Activated CD4-positive, alpha-beta T cell treated with anti-CD3 and anti-CD28 coated beads, Interleukin-2, Interleukin-4, amounts not matched to agents 100 ng/mL and 50 ng/mL, durations not matched to agents 16 hours and 8 hours (primary cell): ENCODE measurements at regions not wholly inside any gene's neighbourhood (a gene's known extent, or its start where the extent isn't known, plus 50 kb on each side); places are given as distances from the start of the nearest gene placed in this dataset.
"Not testable (repeated sequence)": the region's sequence is repeated elsewhere in the genome, so short reads cannot be mapped to it uniquely, and the experiment has no call there.

ENCODE experiments used
- DNase-seq: peaks from one replicate; pipeline ENCODE4 v3.0.0-alpha.2; 2020; ENCODE audit warnings: low spot score

DNA sequence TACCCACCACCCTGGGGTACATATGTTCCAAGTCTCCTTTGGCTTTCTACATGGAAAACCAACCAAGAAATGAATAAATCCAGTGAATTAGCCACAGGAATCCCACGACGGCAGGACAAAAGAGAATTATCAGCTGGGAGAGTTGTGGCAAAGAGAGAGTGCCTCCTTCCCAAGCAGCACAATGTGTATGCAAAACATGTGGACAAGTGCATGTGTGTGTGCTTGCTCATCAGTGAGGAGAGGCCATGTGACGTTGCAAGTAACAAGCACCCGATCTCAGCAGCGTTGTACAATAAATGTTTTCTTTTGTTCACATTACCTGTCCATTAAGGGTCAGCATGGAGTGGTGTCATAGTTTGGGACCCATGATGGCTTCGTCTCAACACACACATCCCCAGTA, 50.0 kb upstream of the EMX2 start:
- no peak for DNase-seq

DNA sequence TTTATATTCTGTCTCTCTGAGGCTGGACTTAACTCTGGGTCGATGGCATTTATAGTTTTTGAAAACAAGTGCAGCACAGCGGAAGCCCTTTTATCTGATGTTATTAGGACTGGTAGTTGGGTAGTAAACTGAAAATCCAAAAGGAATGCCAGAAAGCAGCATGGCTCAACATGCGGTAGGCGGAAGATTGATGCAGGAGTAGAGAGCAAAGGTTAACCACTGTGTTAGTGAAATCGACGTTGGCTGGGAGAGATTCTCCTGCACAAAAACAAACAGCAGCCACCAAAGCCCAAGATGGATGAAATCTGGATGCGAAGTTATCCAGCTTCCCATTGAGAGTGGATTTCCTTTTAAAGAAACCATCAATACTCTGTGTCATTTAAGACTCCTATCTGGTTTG, 54.5 kb upstream of the EMX2 start:
- no peak for DNase-seq

DNA sequence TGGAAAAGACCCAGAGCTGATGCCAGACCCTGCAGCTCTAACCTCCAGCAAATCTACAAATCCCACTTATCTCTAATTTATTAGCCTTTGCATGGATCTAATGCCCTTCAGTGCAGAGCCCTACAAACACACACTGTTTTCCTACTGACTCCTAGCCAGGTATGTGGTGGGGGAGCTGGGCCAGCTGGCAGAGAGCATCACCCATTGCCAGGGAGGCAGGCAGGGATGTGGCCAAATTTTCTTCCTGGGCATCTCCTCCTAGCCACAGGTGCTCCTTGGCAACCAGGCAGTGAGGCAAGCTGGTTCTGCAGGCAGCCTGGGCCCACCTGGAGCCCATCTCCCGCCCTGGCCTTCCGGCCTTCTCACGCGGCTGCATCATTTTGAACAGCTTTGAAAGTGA, 55.9 kb upstream of the EMX2 start:
- DNase-seq = no peak

DNA sequence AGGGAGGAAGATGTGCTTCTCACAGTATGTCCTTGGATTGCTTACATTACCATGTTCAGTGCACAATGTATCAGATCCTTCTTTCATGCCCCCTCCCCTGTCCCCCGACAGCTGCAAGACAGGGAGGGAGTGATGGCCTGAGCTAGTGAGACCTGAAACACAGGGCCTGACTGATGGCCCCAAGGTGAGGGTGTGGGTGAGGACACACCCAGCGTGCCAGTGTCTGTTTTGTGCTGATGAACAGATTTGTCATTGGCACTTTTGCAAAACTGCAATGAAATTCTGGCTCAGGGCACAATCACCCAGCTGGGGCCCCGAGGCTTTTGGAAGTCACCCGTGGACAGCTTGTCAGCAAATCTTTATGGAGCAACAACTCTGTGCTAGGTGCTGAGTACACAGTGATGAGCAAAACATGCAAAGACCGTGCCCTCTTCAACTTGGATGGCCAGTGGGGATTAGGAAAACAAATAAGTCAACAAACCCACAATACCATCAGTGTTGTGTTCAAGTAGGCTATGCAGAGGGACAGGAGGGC, 59.4 kb upstream of the EMX2 start:
- DNase-seq = no peak

DNA sequence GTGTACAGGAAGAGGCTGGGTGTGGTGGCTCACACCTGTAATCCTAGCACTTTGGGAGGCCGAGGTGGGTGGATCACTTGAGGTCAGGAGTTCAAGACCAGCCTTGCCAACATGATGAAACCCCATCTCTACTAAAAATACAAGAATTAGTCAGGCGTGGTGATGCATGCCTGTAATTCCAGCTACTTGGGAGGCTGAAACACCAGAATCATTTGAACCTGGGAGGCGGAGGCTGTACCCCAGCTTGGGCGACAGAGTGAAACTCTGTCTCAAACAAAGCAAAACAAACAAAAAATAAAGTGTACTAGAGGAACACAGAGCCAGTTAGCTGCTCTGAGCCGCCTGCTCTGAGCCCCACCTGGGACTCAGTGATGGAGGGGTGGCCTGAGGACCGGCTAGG, 61.5 kb upstream of the EMX2 start:
- DNase-seq = not testable (repeated sequence)

DNA sequence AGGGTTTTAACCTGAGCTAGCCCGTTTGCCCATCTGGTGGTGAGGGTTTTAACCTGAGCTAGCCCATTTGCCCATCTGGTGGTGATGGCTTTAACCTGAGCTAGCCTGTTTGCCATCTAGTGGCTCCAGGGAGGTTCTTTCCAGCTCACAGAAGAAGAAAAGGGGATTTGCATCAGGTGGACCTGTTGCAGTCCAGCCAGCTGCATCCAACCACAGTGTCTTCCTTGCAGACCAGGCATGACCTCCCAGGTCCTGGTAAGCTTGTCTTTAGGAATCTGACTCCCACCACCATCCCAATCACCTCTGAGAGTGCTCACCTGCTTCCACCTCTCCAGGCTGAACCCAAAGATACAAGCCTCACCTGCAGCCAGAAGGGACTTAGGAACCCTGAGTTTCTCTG, 62.4 kb upstream of the EMX2 start:
- no peak for DNase-seq

DNA sequence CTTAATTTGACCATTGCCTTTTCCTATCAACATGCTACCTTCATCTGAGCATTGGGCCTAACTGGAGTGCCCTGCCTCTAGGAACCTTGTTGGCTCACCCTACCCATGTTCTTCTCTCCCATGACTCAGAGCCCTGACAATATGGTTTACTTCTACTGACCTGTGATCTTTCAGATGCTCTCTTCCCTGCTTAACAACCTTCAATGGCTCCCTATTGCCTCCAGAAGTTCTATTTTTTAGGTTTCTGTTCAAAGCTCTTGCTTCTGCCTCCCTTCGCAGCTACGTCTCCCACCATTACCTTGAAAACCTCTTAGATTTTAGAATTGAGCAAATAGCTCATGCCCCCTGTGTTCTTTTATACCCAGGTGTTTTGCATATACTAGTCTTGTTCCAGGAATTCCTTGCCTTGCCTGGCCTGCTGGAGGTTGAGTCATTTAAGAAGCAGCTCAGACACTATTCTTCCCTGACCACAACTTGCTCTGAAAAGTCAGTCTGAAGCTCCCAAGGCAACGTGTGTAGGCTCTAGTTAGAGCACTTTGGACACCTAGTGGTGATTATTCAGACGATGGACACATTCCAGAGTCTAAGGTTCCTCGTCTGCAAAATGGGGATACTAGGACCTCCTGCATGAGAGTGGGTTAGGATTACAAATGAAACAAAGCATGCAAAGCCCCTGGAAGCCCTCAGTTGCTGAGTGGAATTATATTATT, 64.4 kb upstream of the EMX2 start:
- no peak for DNase-seq

DNA sequence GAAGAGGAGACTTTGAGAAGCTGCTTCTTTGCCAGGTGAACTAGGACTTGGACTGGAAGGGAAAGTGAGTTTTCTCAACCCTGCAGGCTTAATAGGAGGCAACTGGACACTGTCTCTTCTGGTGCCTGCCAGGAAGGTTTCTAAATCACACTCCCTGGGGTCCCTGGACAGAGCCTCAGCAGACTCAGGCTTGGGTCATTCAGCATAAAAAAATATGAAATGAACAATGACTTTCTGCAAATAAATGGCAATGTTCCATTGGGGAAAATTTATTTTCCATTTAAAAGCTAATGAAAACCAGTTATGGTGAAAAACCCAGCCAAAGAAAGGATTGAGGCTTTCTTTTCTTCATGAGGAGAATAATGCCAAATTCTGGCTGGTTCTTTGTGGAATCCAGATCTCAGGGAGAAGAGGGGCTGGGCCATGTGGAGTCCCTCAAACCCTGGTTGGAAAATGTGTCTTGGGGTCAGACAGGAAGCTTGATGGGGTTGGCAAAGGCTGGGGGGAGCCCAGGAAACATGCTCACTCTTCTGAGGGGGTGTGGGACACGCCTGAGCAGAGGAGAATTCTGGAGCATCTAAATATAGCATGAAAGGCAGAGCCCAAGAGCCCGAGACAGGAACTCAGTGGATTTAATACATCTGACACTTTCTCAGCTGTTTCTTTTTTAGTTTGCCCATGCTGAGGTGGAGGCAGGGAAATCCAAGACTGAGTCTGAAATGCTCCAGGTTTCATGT, 65.2 kb upstream of the EMX2 start:
- no peak for DNase-seq

DNA sequence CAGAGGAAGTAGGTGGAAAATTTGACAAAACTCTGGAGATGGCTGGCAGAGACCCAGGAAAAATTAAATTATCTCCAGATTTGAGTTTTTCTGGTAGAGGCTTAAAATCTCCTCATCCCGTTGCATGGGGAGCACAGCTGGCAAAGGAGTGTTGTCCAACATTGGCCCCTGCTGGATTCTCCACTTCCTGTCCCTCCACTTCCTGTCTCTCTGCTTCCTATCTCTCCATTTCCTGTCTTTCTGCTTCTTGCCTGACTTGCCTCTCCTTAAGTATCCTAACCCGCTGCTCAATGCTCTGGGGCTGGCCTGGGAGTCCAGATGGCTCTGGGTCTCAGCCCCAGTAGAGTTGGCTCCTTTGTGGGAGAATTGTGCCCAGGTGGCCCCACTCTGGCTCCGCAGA, 65.8 kb upstream of the EMX2 start:
- DNase-seq = no peak

DNA sequence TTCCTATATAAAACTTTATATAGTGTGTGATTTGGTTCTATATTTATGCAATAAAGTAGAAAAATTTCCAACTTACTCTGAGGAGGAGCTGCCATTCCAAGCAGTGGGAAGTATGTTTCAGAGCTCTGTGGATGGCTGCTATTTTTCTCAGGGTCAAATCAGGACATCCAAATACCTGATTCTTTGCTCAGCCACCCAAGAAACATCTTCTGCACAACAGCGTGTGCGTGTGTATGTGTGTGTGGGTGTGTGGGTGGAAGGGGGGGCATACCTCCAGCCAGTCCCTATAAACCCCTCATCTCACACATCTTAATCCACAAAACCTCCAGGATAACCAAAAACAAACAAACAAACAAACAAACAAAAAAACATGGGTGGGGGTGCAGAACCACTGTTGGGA, 66.3 kb upstream of the EMX2 start:
- DNase-seq = no peak

DNA sequence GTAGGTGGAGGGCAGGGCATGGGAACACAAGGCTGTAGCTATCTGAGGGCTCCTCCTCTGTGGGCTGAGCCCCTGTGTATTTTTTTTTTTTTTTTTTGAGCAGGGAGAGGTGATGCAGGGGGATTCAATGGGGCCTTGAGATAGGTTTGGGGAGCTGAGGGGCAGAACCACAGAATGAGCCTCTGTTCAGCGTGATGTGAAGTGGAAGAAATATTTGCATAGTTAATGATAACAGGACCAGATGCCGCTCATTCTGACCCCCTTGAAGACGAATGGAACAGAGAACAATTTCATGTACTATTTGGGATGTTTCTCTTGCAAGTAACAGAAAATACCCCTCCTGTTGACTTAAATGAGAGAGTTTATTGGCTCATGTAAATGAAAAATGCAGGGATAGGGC, 69.7 kb upstream of the EMX2 start:
- DNase-seq = no peak

DNA sequence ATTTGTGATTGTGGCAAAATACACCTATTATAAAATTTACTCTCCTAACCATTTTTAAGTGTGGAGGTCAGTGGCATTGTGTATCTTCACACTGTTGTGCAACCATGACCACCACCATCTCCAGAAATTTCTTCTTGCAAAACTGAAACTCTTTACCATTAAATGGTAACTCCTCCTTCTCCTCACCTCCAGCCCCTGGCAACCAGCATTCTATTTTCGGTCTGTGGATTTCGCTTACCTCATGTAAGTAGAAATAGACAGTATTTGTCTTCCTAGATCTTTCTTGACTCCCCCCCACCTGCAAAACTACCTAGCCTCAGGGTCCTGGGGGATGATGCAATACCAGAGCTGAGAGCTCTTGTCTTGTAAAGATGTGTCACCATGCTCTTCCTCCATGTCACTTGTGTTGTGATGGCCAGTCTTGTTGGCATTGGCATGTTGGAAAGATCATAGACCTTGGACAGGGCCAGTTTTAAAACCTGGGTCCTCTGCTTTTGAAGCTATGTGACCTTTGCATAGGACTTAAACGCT, 71.1 kb upstream of the EMX2 start:
- no peak for DNase-seq

DNA sequence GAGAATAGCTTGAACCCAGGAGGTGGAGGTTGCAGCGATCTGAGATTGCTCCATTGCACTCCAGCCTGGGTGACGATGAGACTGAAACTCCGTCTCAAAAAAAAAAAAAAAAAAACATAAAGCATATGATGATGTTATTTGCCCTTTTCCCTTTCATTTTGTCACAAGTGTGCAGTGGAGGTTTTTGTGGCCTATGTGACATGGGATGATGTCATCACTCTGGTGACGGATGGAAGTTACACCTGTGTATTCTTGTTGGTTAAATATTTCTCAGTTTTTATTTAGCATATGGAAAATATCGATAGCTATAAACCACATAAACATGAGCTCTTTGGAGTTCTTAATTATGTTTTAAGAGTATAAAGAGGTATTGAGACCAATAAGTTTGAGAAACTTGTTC, 71.8 kb upstream of the EMX2 start:
- no peak for DNase-seq

DNA sequence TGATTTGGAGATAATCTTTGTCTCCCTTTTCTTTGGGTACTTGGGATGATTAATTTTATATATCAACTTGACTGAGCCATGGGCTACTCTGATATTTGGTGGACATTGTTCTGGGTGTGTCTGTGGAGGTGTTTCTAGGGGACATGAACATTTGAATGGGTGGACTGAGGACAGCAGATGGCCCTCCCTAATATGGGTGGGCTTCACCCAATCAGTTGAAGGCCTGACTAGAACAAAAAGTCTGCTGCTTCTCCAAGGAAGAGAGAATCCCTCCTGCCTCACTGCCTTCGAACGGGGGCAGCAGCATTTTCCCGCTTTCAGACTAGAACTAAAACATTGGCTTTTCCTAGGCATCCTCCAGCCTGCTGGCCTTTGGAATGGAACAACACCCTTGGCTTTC, 73.9 kb upstream of the EMX2 start:
- DNase-seq = no peak

DNA sequence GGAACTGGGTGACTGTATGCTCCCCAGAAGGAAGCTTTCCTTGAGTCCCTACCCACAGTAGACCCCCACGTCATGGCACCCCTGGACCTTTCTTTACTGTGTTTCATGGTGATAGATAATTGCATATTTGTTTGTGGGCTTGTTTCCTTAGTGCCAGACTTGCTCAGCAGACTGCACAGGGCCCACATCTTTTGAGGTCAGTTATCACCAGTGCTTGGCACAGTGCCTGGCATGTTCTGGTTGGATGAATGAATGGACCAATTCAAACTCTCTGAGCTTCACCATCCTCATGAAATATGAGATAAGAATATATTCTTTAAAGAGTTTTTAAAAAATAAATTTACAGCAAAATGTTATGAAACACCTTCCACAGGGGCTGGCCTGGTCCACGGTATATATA, 78.4 kb upstream of the EMX2 start:
- no peak for DNase-seq

DNA sequence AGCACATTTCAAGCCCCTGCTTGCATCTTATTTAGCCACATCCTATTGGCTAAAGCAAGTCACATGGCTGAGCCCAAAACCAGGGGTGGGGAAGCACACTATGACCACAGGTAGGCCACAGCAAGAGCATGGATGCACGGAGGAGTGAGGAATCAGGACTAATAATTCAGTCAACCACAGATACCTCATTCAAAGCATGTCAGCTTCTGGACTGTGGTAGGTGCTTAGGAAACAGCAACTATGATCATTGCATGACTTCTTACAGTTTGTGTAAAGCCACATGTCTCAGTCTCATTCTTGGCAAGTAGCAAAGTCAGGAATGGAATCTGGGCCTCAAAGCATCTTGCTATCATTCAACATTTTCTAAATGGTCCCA, 79.0 kb upstream of the EMX2 start:
- DNase-seq = no peak

DNA sequence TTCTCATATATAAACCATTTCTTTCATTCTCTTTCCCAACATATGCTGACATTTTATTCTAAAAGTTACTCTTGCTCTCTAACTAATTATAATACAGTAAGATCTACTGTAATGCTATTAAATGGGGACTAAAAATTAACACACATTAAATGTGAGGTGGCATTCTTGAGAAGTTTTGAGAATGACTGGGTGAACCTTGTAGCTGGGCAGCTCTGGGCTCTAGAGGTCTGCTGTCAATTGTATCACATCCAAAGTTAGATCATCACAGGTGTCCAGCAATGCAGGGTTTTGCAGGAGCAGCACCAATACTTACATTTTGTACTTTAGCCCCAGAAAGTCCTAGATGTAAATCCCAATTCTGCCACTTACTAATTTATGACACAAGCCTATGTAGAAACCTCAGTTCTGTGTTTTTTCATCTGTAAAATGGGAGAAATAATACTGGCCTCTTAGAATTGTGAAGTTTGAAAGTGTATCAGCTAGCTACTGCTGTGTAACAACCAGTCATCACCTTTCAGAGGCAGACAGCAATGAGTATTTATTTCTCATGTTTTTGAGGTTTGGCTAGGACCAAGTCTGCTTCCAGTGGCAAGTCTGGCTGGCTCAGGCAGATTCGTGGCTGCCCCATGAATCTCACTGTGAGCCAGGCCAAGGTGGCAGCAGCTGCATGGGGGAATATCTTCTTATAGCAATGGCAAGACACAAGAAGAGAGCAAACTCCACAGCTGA, 79.6 kb upstream of the EMX2 start:
- no peak for DNase-seq

DNA sequence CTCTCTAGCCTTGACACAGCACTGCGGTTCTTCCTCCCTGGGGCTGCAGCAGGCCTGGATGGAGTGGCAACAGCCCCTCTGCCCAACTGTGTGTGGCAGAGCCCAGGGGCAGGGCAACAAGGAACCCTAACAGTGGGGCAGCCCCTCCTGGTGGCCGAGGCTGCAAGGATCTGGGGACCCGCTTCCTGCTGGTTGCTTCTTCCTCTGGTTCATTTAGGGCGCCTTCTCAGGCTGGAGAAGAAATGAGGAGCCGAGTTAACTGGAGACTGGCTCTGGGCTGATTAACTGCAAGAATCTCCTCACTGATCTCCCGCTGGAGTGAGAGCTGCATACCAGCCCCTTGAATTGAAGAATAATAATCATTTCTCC, 80.1 kb upstream of the EMX2 start:
- no peak for DNase-seq

DNA sequence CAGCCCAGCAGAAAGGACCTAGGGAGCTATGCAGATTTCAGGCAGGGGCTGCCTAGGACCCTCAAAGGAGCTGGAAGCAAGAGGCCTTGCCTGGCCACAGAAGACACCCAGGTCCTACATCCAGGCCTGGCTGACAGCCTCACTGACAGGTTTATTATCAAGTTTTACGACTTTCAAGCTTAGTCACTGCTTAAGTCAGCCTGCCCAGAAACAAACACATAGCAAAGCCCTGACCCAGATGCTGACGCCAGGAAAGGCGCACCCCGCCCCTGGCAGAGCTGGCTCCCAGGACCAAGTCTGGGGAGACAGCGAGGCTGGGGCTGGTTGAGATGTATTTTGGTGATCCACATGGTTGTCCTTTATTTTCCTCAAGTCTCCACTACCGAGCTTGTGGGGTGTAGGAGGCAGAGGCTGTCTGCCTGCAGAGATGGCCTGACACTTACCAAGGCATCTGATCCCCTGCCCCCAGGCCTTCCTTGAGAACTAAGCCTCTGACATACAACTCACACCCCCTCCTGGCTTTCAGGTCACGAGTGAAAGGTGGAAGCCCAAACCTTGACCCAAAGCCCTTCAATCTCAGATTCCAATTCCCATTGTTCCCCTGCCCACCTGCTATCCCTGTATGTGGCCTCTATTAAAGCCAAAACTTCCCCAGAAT, 80.7 kb upstream of the EMX2 start:
- no peak for DNase-seq

DNA sequence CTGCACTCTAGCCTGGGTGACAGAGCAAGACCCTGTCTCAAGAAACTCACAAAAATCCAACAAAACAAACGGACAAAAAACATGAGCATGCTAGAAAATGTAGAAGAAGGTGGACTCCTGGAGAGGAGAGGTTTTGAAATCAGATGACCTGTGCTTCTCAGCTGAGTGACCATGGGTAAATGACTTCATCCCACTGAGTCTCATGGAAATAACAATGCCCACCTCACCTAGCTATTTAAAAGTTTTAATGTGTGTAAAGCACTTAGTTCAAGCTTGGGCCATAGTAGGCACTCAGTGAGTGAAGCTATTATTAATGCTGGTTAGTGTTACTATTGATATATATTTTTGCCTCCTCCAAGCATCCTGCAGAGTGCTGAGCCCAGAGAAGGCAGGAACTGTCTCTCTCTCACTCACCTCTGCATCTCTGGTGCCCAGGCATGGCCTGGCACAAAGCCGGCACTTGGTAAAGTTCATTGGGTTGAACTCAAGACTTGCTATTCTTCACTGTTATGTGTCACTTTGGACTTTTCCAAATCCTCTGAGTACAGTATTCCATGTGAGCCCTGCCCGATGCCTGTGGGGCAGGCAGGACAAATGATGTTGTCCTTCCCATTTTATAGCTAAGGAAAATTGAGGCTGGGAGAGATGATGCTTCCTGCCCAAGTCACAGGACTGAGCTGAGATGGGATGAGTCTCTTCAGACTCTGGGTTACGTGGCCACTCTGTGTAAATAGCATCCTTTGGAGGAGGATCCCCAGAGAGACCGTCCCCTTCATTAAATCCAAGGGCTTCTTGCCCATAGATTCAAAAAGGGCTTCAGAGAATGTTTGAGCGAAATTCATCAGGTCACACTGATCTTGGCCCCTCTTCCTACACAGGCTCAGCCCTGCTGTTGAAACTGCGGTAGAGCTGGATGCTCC, 81.4 kb upstream of the EMX2 start:
- DNase-seq = no peak

DNA sequence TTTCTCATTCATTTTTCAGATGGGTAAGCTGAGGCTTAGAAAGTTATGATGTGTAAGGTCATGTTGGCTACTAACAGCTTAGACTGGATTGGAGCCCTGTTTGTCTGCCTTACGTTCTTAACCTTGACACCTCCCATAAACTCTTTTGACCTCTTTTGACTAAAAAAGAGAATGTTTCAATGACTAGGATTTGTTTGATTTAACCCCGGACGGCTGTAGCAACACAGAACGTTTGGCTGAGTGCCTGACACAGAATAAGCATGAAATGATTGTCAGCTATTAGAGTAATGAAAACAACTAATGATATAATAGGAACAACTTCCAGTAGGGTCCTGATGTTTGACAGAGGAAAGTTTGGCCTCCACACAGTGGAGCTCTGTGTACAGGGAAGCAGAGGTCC, 83.3 kb upstream of the PDZD8 start:
- DNase-seq = no peak
